Body of pancreas (tissue), 4 donors: ENCODE measurements at regions not wholly inside any gene's neighbourhood (a gene's known extent, or its start where the extent isn't known, plus 50 kb on each side); places are given as distances from the start of the nearest gene placed in this dataset.

ENCODE experiments used
- ATAC-seq: fragments of 150-250 bp; one replicate; pipeline ENCODE4 v1.9.1; 2016
- DNase-seq, 4 donors: peaks; one replicate each; pipeline ENCODE4 v3.0.0-alpha.2; 2019
- H3K27ac ChIP-seq, 4 donors: fragments of 200-600 bp; sonication (generic); 1 replicate in 3 of 4; 2 replicates in 1 of 4; pipeline versions ENCODE4 v1.5.1 to v1.6.1; 2016 to 2019; ENCODE audit warnings: mild to moderate bottlenecking in 1 of 4, mixed read lengths in 1 of 4, moderate library complexity in 1 of 4
- H3K27me3 ChIP-seq, 2 donors: fragments of 200-600 bp; sonication (generic); one replicate each; pipeline ENCODE4 v1.6.0; 2016; ENCODE audit warnings: mild to moderate bottlenecking in 1 of 2
- H3K36me3 ChIP-seq, 2 donors: fragments of 200-600 bp; sonication (generic); replicated peaks in 1 of 2; 2 replicates each; pipeline ENCODE4 v1.5.1; 2016; ENCODE audit warnings: low read depth in 2 of 2; ENCODE audit not compliant: insufficient read depth in 1 of 2
- H3K4me1 ChIP-seq: fragments of 200-600 bp; sonication (generic); one replicate; pipeline ENCODE4 v1.6.0; 2016
- H3K4me3 ChIP-seq, 2 donors: fragments of 200-600 bp; sonication (generic); 1 replicate in 1 of 2; 2 replicates in 1 of 2; pipeline ENCODE4 v1.5.1; 2016 to 2019
- H3K9me3 ChIP-seq, 3 donors: fragments of 200-600 bp; sonication (generic); 1 replicate in 2 of 3; 2 replicates in 1 of 3; pipeline ENCODE4 v1.5.1; 2016
- CTCF ChIP-seq, 7 experiments: fragments of 450-650 bp in 4 of 7; fragments of 200-600 bp in 3 of 7; sonication (generic) in 3 of 7; IDR thresholded peaks; one replicate each; pipeline ENCODE4 v1.5.1; 2016 to 2019; ENCODE audit warnings: antibody characterized with exemption in 7 of 7
- POLR2A ChIP-seq, 3 donors: fragments of 450-650 bp; IDR thresholded peaks; one replicate each; pipeline ENCODE4 v1.6.1; 2016; ENCODE audit warnings: antibody characterized with exemption in 3 of 3, mild to moderate bottlenecking in 2 of 3
- WGBS, 2 donors: methylation state at CpG; one replicate each; pipeline ENCODE4 v1.1.5; 2017; 5-methylcytosine and 5-hydroxymethylcytosine counted together
- intact Hi-C: fragments of 100-400 bp; cut with DNase I; formaldehyde crosslinking; loops from one replicate; pipeline ENCODE4 v1.15.1; 2023

DNA sequence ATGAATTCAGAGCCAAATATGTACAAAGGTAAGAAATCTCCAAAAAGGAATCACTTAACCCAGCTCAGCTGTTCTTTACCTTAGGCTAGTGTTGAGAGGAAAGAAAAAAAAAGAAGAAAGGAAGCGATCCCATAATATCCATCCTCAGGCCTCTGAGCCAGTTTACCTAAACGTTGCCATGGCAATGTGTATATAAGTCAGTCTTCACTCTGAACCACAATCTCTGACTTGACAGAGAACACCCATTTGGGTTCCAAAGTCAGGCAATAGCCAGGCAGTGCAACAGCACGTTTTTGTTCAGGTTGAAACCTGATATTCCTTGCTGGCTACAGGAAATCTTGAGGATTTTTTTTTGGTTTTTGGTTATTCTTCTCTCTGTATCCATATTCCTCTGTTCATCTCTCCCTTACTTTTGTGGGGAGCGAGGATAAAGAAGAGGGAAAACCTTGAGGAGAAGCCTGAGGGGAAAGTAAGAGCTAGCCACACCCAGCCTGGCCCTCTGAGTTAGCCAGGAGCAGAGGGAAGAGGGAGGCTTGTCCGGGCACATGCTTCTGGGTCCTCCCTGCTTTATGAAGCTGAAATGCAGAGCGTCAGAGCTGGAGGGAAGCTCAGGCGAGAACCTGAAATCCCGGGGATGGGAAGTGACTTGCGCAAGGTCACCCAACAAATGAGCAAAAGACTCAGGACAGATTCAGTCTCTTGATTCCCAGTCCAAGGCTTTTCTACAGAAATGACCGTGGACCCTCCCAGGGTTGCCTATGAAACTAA is 152.7 kb downstream of the SOX9 start:
- no peak overlapping the region for H3K4me3 ChIP-seq
- WGBS, 2 donors = 61 to 69% methylated on average over 10 of the region's 10 CpGs
- no peak for TF ChIP-seq CTCF (IDR thresholded peaks at IDR 0.05)
- TF ChIP-seq POLR2A (IDR thresholded peaks at IDR 0.05) = no peak
- no peak overlapping the region for H3K27ac ChIP-seq
- DNase-seq (no peak), ATAC-seq (no peak)
- no peaks in the 10 kb centered on the region for H3K4me1 ChIP-seq
- no peaks in the 10 kb centered on the region for H3K36me3 ChIP-seq
- H3K27me3 ChIP-seq = no peaks in the 10 kb centered on the region
- intact Hi-C loops = no loop called here
- no peaks in the 10 kb centered on the region for H3K9me3 ChIP-seq

DNA sequence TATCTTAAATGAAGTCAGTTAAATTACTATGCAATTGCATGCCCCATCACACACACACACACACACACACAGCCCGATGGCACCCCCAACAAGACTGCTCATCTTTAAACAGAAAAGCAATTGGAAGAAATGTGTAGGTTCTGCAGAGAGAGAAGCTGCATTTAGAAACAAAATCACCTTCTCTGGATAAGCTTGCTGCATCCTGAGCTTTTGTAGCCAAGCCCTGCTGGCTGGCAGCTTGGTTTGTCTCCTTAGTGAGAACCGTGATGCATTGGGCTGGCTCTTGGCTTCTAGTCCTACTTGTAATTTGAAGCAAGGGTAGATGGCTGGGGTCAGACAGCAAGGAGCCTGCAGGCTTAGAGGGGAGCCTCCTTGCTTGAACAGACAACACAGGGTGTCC is 153.8 kb downstream of the SOX9 start:
- no peak for TF ChIP-seq POLR2A (IDR thresholded peaks at IDR 0.05)
- no peak for TF ChIP-seq CTCF (IDR thresholded peaks at IDR 0.05)
- Histone ChIP-seq H3K36me3 (no peaks in the 10 kb centered on the region), H3K4me1 (no peaks in the 10 kb centered on the region), H3K9me3 (no peaks in the 10 kb centered on the region), H3K27me3 (no peaks in the 10 kb centered on the region), H3K4me3 (no peak overlapping the region), H3K27ac (no peak overlapping the region)
- 63 to 89% methylated on average over 2 of the region's 2 CpGs for WGBS, 2 donors
- DNase-seq (no peak), ATAC-seq (no peak)
- intact Hi-C loops = no loop called here

- Histone ChIP-seq H3K27me3 (no peaks in the 10 kb centered on the region), H3K4me1 (no peaks in the 10 kb centered on the region), H3K36me3 (no peaks in the 10 kb centered on the region), H3K4me3 (no peak overlapping the region), H3K27ac (no peak overlapping the region), H3K9me3 (no peaks in the 10 kb centered on the region)
- no peak for ATAC-seq
- 82 to 86% methylated on average over 3 of the region's 3 CpGs for WGBS, 2 donors
- no peak for DNase-seq
- intact Hi-C loops = no loop called here
- no peak for TF ChIP-seq POLR2A (IDR thresholded peaks at IDR 0.05)
- no peak for TF ChIP-seq CTCF (IDR thresholded peaks at IDR 0.05)
These were observed 160.1 kb downstream of the SOX9 start for GRCh38 chr17:72280881-72281280.

DNA sequence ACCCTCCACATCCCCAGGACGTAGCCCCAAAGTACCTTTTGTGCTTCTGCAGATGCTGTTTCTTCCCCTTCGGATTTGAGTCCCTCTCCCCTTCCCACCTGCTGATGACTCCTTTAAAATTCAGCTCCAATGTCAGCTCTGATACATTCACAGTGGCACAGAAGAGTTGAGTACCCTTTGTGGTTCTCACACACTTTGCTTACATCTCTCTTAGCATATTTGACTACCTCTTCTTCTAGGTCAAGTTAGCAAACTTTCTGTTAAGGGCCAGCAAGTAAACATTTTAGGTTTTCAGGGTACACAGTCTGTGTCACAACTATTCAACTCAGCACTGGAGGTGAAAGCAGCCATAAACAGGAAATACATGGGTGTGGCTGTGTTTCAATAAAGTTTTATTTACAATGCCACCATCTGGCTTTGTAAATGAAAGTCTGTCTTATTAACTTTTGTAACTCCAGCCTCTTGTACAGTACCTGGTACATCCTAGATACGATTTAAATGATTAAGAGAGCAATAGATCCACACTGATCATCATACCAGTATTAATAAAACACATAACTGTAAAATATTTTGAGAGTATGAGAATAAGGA is 161.7 kb downstream of the SOX9 start:
- Histone ChIP-seq H3K27me3 (no peaks in the 10 kb centered on the region), H3K9me3 (no peaks in the 10 kb centered on the region), H3K4me1 (no peaks in the 10 kb centered on the region), H3K36me3 (no peaks in the 10 kb centered on the region), H3K27ac (no peak overlapping the region), H3K4me3 (no peak overlapping the region)
- TF ChIP-seq CTCF (IDR thresholded peaks at IDR 0.05) (no peak), POLR2A (IDR thresholded peaks at IDR 0.05) (no peak)
- ATAC-seq = no peak
- intact Hi-C loops = no loop called here
- DNase-seq = no peak
- 64 to 70% methylated on average over 3 of the region's 3 CpGs for WGBS, 2 donors

DNA sequence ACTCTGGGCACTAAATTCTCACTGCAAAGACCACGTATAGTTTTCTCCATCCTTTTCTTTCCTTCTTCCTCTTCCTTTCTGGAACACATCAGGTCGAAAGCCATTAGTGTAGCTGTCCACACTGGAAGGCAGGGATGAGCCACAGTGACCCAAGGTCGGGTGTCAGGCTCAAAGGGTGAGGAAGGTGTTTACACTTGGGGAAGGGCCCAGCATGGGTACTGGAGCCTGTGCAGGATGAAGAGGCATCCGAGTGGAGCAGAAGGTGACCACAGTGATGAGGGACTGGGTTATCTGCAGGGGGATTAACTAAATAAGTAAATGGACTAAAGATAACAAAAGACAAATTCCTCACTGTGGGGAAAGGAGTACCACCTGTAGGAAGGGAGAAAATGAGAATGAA is 164.0 kb downstream of the SOX9 start:
- intact Hi-C loops = no loop called here
- 62 to 65% methylated on average over 4 of the region's 4 CpGs for WGBS, 2 donors
- H3K27ac ChIP-seq = no peak overlapping the region
- no peaks in the 10 kb centered on the region for H3K4me1 ChIP-seq
- H3K27me3 ChIP-seq = no peaks in the 10 kb centered on the region
- no peaks in the 10 kb centered on the region for H3K9me3 ChIP-seq
- H3K4me3 ChIP-seq = no peak overlapping the region
- ATAC-seq = no peak
- H3K36me3 ChIP-seq = no peaks in the 10 kb centered on the region
- TF ChIP-seq CTCF (IDR thresholded peaks at IDR 0.05) (no peak), POLR2A (IDR thresholded peaks at IDR 0.05) (no peak)
- no peak for DNase-seq
